ENCODE measurements at regions not wholly inside any gene's neighbourhood (a gene's known extent, or its start where the extent isn't known, plus 50 kb on each side); places are given as distances from the start of the nearest gene placed in this dataset.

- H3K27me3 Mint-ChIP-seq (ENCODE audit: low read depth) = no peaks in the 10 kb centered on the region
- peaks cover 5% of the 10 kb centered on the region for H3K4me1 Mint-ChIP-seq
- no peak for TF ChIP-seq TCF7 (CRISPR knock-in tag; IDR thresholded peaks at IDR 0.05; ENCODE audit: low read depth)
- no peak for TF ChIP-seq ARID4B (CRISPR knock-in tag; IDR thresholded peaks at IDR 0.05; ENCODE audit: borderline replicate concordance)
- TF ChIP-seq NR1H2 (CRISPR knock-in tag; IDR thresholded peaks at IDR 0.05) = no peak
- no peak for TF ChIP-seq ZNF512 (CRISPR knock-in tag; IDR thresholded peaks at IDR 0.05; ENCODE audit: borderline replicate concordance)
- no peak for TF ChIP-seq CTCF (IDR thresholded peaks at IDR 0.05)
- TF ChIP-seq SMAD3 (CRISPR knock-in tag; IDR thresholded peaks at IDR 0.05; ENCODE audit: borderline replicate concordance) = no peak
- TF ChIP-seq, protein P1, sequence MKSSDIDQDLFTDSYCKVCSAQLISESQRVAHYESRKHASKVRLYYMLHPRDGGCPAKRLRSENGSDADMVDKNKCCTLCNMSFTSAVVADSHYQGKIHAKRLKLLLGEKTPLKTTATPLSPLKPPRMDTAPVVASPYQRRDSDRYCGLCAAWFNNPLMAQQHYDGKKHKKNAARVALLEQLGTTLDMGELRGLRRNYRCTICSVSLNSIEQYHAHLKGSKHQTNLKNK (CRISPR knock-in tag; IDR thresholded peaks at IDR 0.05) = no peak
- TF ChIP-seq RORB (CRISPR knock-in tag; IDR thresholded peaks at IDR 0.05) = no peak
- no peak for TF ChIP-seq RELA (CRISPR knock-in tag; IDR thresholded peaks at IDR 0.05; ENCODE audit: borderline replicate concordance)
- H3K9me3 Mint-ChIP-seq = peaks cover 19% of the 10 kb centered on the region
- peaks cover 7% of the 10 kb centered on the region; the same call in 1 of the 2 replicates for H3K36me3 Mint-ChIP-seq
- POLR2A ChIA-PET = no interaction called here
- no peak for ATAC-seq
- no peak for DNase-seq (ENCODE audit: low spot score)
- no peak overlapping the region for H3K27ac Mint-ChIP-seq
- CTCF ChIA-PET = no interaction called here
- no peak overlapping the region for H3K4me3 Mint-ChIP-seq
Observed at GRCh38 chr4:184568770-184569169, 80.5 kb downstream of the CASP3 start.

DNA sequence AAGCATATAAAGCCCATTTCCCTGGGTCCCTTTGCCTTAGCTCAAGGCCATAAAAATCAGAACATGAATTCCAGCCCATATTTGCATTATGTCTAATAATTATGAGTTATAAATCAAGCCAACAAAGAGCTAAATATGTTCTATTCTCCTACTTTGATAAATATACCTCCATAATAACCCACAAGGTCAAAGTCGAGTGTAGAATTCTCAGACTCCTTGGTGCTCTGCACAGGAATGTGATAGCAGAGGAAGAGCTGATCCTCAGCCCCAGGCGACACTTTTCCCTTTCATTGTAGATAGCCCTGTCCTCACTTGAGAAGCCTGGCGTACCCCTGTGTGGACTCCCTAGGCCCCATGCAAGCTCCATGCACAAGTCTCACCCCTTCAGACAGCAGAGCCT is 85.6 kb downstream of the CASP3 start:
- H3K4me1 Mint-ChIP-seq = no peaks in the 10 kb centered on the region
- H3K4me3 Mint-ChIP-seq = no peak overlapping the region
- ATAC-seq = no peak
- peaks cover 5% of the 10 kb centered on the region; the same call in 1 of the 2 replicates for H3K36me3 Mint-ChIP-seq
- TF ChIP-seq ESRRA (CRISPR knock-in tag; IDR thresholded peaks at IDR 0.05; ENCODE audit: borderline replicate concordance) = no peak
- no peak for TF ChIP-seq MLX (CRISPR knock-in tag; IDR thresholded peaks at IDR 0.05)
- no peak for TF ChIP-seq NFATC4 (CRISPR knock-in tag; IDR thresholded peaks at IDR 0.05)
- no peak for TF ChIP-seq NFE2L1 (CRISPR knock-in tag; IDR thresholded peaks at IDR 0.05)
- TF ChIP-seq, protein P2, sequence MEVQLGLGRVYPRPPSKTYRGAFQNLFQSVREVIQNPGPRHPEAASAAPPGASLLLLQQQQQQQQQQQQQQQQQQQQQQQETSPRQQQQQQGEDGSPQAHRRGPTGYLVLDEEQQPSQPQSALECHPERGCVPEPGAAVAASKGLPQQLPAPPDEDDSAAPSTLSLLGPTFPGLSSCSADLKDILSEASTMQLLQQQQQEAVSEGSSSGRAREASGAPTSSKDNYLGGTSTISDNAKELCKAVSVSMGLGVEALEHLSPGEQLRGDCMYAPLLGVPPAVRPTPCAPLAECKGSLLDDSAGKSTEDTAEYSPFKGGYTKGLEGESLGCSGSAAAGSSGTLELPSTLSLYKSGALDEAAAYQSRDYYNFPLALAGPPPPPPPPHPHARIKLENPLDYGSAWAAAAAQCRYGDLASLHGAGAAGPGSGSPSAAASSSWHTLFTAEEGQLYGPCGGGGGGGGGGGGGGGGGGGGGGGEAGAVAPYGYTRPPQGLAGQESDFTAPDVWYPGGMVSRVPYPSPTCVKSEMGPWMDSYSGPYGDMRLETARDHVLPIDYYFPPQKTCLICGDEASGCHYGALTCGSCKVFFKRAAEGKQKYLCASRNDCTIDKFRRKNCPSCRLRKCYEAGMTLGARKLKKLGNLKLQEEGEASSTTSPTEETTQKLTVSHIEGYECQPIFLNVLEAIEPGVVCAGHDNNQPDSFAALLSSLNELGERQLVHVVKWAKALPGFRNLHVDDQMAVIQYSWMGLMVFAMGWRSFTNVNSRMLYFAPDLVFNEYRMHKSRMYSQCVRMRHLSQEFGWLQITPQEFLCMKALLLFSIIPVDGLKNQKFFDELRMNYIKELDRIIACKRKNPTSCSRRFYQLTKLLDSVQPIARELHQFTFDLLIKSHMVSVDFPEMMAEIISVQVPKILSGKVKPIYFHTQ (CRISPR knock-in tag; IDR thresholded peaks at IDR 0.05) = no peak
- no peak for DNase-seq (ENCODE audit: low spot score)
- ChIA-PET POLR2A (no interaction called here), CTCF (interaction anchor here (1.1 kb wide), 1 partner anchor 300 kb away, joined by 3 read pairs; no protein-coding TSS in a partner anchor)
- no peak overlapping the region for H3K27ac Mint-ChIP-seq
- no peaks in the 10 kb centered on the region for H3K27me3 Mint-ChIP-seq (ENCODE audit: low read depth)
- H3K9me3 Mint-ChIP-seq = peaks cover 17% of the 10 kb centered on the region
